Neuronal stem cell (in vitro differentiated cells): ENCODE measurements at regions not wholly inside any gene's neighbourhood (a gene's known extent, or its start where the extent isn't known, plus 50 kb on each side); places are given as distances from the start of the nearest gene placed in this dataset.

Source experiments
- DNase-seq: peaks from one replicate; pipeline ENCODE4 v3.0.0-alpha.2; 2013; ENCODE audit warnings: low spot score
- H2AFZ ChIP-seq: one replicate; pipeline ENCODE4 v1.6.1; 2013; ENCODE audit warnings: mild to moderate bottlenecking, low read length, inconsistent platforms
- H2AK5ac ChIP-seq: 2 replicates; pipeline ENCODE4 v1.6.1; 2013; ENCODE audit warnings: low read depth, mild to moderate bottlenecking, inconsistent platforms, low read length, moderate library complexity, mixed read lengths
- H2BK120ac ChIP-seq: 2 replicates; pipeline ENCODE4 v1.6.1; 2013; ENCODE audit warnings: low read depth, mild to moderate bottlenecking, inconsistent platforms, low read length, moderate library complexity, mixed read lengths
- H2BK12ac ChIP-seq: one replicate; pipeline ENCODE4 v1.6.1; 2013; ENCODE audit warnings: low read length, inconsistent platforms
- H2BK15ac ChIP-seq: 2 replicates; pipeline ENCODE4 v1.6.1; 2013; ENCODE audit warnings: mild to moderate bottlenecking, low read length, inconsistent platforms, mixed read lengths
- H2BK5ac ChIP-seq: one replicate; pipeline ENCODE4 v1.6.1; 2013; ENCODE audit warnings: inconsistent platforms, mild to moderate bottlenecking, low read length, moderate library complexity
- H3K14ac ChIP-seq: one replicate; pipeline ENCODE4 v1.6.1; 2013; ENCODE audit warnings: low read length, inconsistent platforms
- H3K18ac ChIP-seq: 2 replicates; pipeline ENCODE4 v1.6.1; 2013; ENCODE audit warnings: low read length, inconsistent platforms
- H3K23ac ChIP-seq: 2 replicates; pipeline ENCODE4 v1.6.1; 2013; ENCODE audit warnings: low read depth, mild to moderate bottlenecking, mixed read lengths, low read length, inconsistent platforms; ENCODE audit not compliant: poor library complexity
- H3K27ac ChIP-seq: replicated peaks from 3 replicates; pipeline ENCODE4 v1.5.1; 2013; ENCODE audit warnings: low read length, inconsistent platforms
- H3K27me3 ChIP-seq, 3 experiments: 2 replicates each; pipeline ENCODE4 v1.6.1; 2013; ENCODE audit warnings: low read length in 3 of 3, mild to moderate bottlenecking in 2 of 3, inconsistent platforms in 1 of 3, low read depth in 1 of 3, mixed read lengths in 1 of 3, moderate library complexity in 1 of 3; ENCODE audit not compliant: control insufficient read depth in 3 of 3, insufficient read depth in 3 of 3
- H3K36me3 ChIP-seq, 2 donors: replicated peaks in 1 of 2; 2 replicates each; pipeline ENCODE4 v1.6.1; 2013; ENCODE audit warnings: low read length in 2 of 2; ENCODE audit not compliant: control insufficient read depth in 2 of 2, insufficient read depth in 2 of 2
- H3K4ac ChIP-seq: 2 replicates; pipeline ENCODE4 v1.6.1; 2013; ENCODE audit warnings: inconsistent platforms, mild to moderate bottlenecking, low read length, moderate library complexity
- H3K4me1 ChIP-seq, 2 donors: 1 replicate in 1 of 2; 2 replicates in 1 of 2; pipeline ENCODE4 v1.6.1; 2013; ENCODE audit warnings: low read length in 2 of 2, low read depth in 1 of 2; ENCODE audit not compliant: control insufficient read depth in 2 of 2, insufficient read depth in 1 of 2
- H3K4me2 ChIP-seq: one replicate; pipeline ENCODE4 v1.6.1; 2013; ENCODE audit warnings: mild to moderate bottlenecking, low read length, inconsistent platforms; ENCODE audit not compliant: insufficient read depth, poor library complexity, severe bottlenecking
- H3K4me3 ChIP-seq, 2 donors: 2 replicates each; pipeline ENCODE4 v1.5.1; 2013; ENCODE audit warnings: low read length in 2 of 2, mild to moderate bottlenecking in 2 of 2, inconsistent platforms in 1 of 2, moderate library complexity in 1 of 2
- H3K79me1 ChIP-seq: one replicate; pipeline ENCODE4 v1.6.1; 2013; ENCODE audit warnings: low read depth, mild to moderate bottlenecking, inconsistent platforms, low read length, moderate library complexity
- H3K9ac ChIP-seq: one replicate; pipeline ENCODE4 v1.6.1; 2013; ENCODE audit warnings: mild to moderate bottlenecking, low read depth, low read length, inconsistent platforms; ENCODE audit not compliant: poor library complexity
- H3K9me3 ChIP-seq, 2 donors: replicated peaks in 1 of 2; 2 replicates each; pipeline versions ENCODE3 to v1.6.1; 2013; ENCODE audit warnings: low read length in 2 of 2, mild to moderate bottlenecking in 2 of 2, inconsistent platforms in 1 of 2, low read depth in 1 of 2, mixed read lengths in 1 of 2, moderate library complexity in 1 of 2; ENCODE audit not compliant: control insufficient read depth in 2 of 2, insufficient read depth in 1 of 2
- H4K8ac ChIP-seq: one replicate; pipeline ENCODE4 v1.6.1; 2013; ENCODE audit warnings: low read depth, mild to moderate bottlenecking, inconsistent platforms, low read length, moderate library complexity
- H4K91ac ChIP-seq: one replicate; pipeline ENCODE4 v1.6.1; 2013; ENCODE audit warnings: low read length, low read depth, mild to moderate bottlenecking, inconsistent platforms; ENCODE audit not compliant: poor library complexity
- WGBS, 2 donors: extraction: QIAGEN DNeasy Blood & Tissue Kit; methylation state at CpG; one replicate each; pipeline ENCODE4 v1.1.7; 2013; ENCODE audit warnings: missing lambda C conversion rate in 2 of 2, mixed read lengths in 1 of 2; ENCODE audit not compliant: insufficient read length in 2 of 2, insufficient replicate concordance in 1 of 2; ENCODE audit errors: extremely low coverage in 2 of 2; 5-methylcytosine and 5-hydroxymethylcytosine counted together

DNA sequence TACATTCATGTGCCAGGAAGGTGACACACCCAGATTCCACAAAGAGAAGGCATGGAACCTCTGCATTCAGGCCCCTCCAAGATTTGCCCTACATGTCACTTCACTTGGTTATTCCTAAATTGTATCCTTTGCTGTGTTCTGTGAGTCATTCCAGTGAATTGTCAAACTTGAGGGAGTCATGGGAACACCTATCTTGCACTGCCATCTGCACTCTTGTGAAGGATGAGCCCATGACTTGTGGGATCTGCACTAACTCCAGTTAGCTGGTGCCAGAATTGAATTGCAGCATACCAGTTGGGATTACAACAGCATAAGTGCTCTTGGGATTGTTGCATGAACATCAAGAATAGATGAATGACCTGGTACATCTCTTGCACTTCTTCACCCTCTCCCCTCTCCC lies 1288.0 kb upstream of the ZEB2 start:
- H3K36me3 ChIP-seq: no peaks in the 10 kb centered on the region
- no peak overlapping the region for H2BK12ac ChIP-seq
- H2BK120ac ChIP-seq: no peak overlapping the region
- H3K9ac ChIP-seq: no peak overlapping the region
- DNase-seq: no peak
- H2BK5ac ChIP-seq: no peak overlapping the region
- no peak overlapping the region for H4K91ac ChIP-seq
- no peak overlapping the region for H3K4me3 ChIP-seq
- H3K23ac ChIP-seq: no peak overlapping the region
- H2AFZ ChIP-seq: no peak overlapping the region
- no peaks in the 10 kb centered on the region for H3K79me1 ChIP-seq
- no peak overlapping the region for H3K4ac ChIP-seq
- no peak overlapping the region for H3K14ac ChIP-seq
- no peaks in the 10 kb centered on the region for H3K4me1 ChIP-seq
- H3K4me2 ChIP-seq: no peak overlapping the region
- no peaks in the 10 kb centered on the region for H3K9me3 ChIP-seq
- H4K8ac ChIP-seq: no peak overlapping the region
- H3K27me3 ChIP-seq: no peaks in the 10 kb centered on the region
- H2AK5ac ChIP-seq: no peak overlapping the region
- no peak overlapping the region for H3K18ac ChIP-seq
- H3K27ac ChIP-seq: no peak overlapping the region
- H2BK15ac ChIP-seq: no peak overlapping the region

DNA sequence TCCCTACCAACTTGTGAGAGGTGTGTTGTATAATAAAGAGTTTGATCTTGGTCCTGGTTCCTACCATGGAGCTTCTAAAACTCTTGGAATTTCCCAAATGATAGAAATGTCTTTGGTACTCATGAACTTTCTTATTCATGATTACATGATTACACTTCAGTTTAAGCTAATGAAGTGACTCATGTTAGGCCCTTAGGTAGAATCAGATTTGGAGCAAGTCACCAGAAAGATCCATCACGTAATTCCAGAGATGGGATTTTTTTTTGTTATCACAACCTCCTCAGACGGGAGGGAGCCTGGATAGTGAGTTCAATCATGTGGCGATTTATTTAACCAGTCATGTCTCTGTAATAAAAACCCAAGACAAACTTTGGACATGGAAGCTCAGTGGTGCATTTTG lies 1287.6 kb upstream of the ZEB2 start:
- Histone ChIP-seq H3K27me3 (no peaks in the 10 kb centered on the region), H3K4me3 (no peak overlapping the region), H3K27ac (no peak overlapping the region), H3K4me1 (no peaks in the 10 kb centered on the region), H2AFZ (no peak overlapping the region), H2BK5ac (no peak overlapping the region), H4K8ac (no peak overlapping the region), H3K14ac (no peak overlapping the region), H3K9me3 (no peaks in the 10 kb centered on the region), H2BK12ac (no peak overlapping the region), H2BK120ac (no peak overlapping the region), H2BK15ac (no peak overlapping the region), H3K23ac (no peak overlapping the region), H3K4me2 (no peak overlapping the region), H3K18ac (no peak overlapping the region), H2AK5ac (no peak overlapping the region), H3K79me1 (no peaks in the 10 kb centered on the region), H3K4ac (no peak overlapping the region), H3K36me3 (no peaks in the 10 kb centered on the region), H4K91ac (no peak overlapping the region), H3K9ac (no peak overlapping the region)
- no CpG with 5 or more reads among the region's 3 CpGs for WGBS, 2 donors
- DNase-seq: no peak

DNA sequence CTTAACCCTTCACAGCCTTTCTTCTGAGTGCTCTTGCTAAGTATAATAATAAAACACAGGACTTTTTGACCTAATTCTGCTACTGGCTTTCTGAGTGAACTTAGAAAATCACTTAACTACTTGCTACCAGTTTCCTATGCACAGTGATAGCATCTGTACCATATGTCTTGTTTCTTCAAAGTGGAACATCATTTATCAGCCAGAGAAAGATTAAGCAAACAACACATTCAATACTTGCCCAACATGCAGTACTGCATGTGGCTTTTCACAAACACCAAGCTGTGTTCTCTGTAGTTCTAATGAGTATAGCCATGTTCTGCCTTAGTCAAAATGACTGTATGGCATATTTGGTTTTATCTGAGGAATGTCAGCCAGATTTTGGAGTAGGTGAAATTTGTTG lies 1286.6 kb upstream of the ZEB2 start:
- H2BK15ac ChIP-seq: no peak overlapping the region
- H3K79me1 ChIP-seq: no peaks in the 10 kb centered on the region
- no peak overlapping the region for H2AK5ac ChIP-seq
- H3K14ac ChIP-seq: no peak overlapping the region
- H3K4me2 ChIP-seq: no peak overlapping the region
- no peak overlapping the region for H3K9ac ChIP-seq
- H3K36me3 ChIP-seq: no peaks in the 10 kb centered on the region
- no peaks in the 10 kb centered on the region for H3K9me3 ChIP-seq
- no peak overlapping the region for H2AFZ ChIP-seq
- H3K27ac ChIP-seq: no peak overlapping the region
- H2BK120ac ChIP-seq: no peak overlapping the region
- no peak for DNase-seq
- no peak overlapping the region for H3K4ac ChIP-seq
- H3K18ac ChIP-seq: no peak overlapping the region
- H2BK12ac ChIP-seq: no peak overlapping the region
- H3K23ac ChIP-seq: no peak overlapping the region
- no peak overlapping the region for H3K4me3 ChIP-seq
- H3K27me3 ChIP-seq: no peaks in the 10 kb centered on the region
- H3K4me1 ChIP-seq: no peaks in the 10 kb centered on the region
- H2BK5ac ChIP-seq: no peak overlapping the region
- H4K91ac ChIP-seq: no peak overlapping the region
- H4K8ac ChIP-seq: no peak overlapping the region

GRCh38 chr2:145802133-145802532 lies 1282.2 kb upstream of the ZEB2 start:
- H2AK5ac ChIP-seq: no peak overlapping the region

More at GRCh38 chr2:145802133-145802532, 1282.2 kb upstream of the ZEB2 start:
- H3K9me3 ChIP-seq: no peaks in the 10 kb centered on the region
- no peak overlapping the region for H2BK5ac ChIP-seq
- H3K27ac ChIP-seq: no peak overlapping the region
- no peak overlapping the region for H3K4ac ChIP-seq
- no peaks in the 10 kb centered on the region for H3K36me3 ChIP-seq
- no peaks in the 10 kb centered on the region for H3K4me1 ChIP-seq
- no peak overlapping the region for H2AFZ ChIP-seq
- no peak overlapping the region for H4K91ac ChIP-seq
- H3K18ac ChIP-seq: no peak overlapping the region
- no peak overlapping the region for H2BK15ac ChIP-seq
- no peak for DNase-seq
- H3K23ac ChIP-seq: no peak overlapping the region
- no peak overlapping the region for H3K4me2 ChIP-seq
- H3K9ac ChIP-seq: no peak overlapping the region
- H3K27me3 ChIP-seq: no peaks in the 10 kb centered on the region
- no peak overlapping the region for H3K14ac ChIP-seq
- no peak overlapping the region for H3K4me3 ChIP-seq
- no peaks in the 10 kb centered on the region for H3K79me1 ChIP-seq
- no CpG with 5 or more reads among the region's 1 CpG for WGBS, 2 donors
- no peak overlapping the region for H2BK120ac ChIP-seq
- H2BK12ac ChIP-seq: no peak overlapping the region
- no peak overlapping the region for H4K8ac ChIP-seq
